Activated naive CD8-positive, alpha-beta T cell treated with anti-CD3 and anti-CD28 coated beads for 36 hours (primary cell): ENCODE measurements at regions not wholly inside any gene's neighbourhood (a gene's known extent, or its start where the extent isn't known, plus 50 kb on each side); places are given as distances from the start of the nearest gene placed in this dataset.
"Not testable (repeated sequence)": the region's sequence is repeated elsewhere in the genome, so short reads cannot be mapped to it uniquely, and the experiment has no call there.

Experiments used
- DNase-seq: peaks from one replicate; pipeline ENCODE4 v3.0.0; 2021
- H3K27ac Mint-ChIP-seq: one replicate; pipeline ENCODE4 v1.8.0; 2022; ENCODE audit warnings: mild to moderate bottlenecking, moderate library complexity, mixed read lengths
- H3K27me3 Mint-ChIP-seq: one replicate; pipeline ENCODE4 v1.8.0; 2022; ENCODE audit warnings: mild to moderate bottlenecking, mixed read lengths
- H3K36me3 Mint-ChIP-seq: one replicate; pipeline ENCODE4 v1.8.0; 2021; ENCODE audit warnings: mild to moderate bottlenecking, mixed read lengths
- H3K4me1 Mint-ChIP-seq: one replicate; pipeline ENCODE4 v1.8.0; 2021; ENCODE audit warnings: mixed read lengths
- H3K4me3 Mint-ChIP-seq: one replicate; pipeline ENCODE4 v1.8.0; 2022; ENCODE audit warnings: mild to moderate bottlenecking, moderate library complexity, mixed read lengths
- H3K9me3 Mint-ChIP-seq: one replicate; pipeline ENCODE4 v1.8.0; 2022; ENCODE audit warnings: mixed read lengths

- DNase-seq: no peak
- no peaks in the 10 kb centered on the region for H3K4me1 Mint-ChIP-seq
- H3K27ac Mint-ChIP-seq: no peak overlapping the region
- no peak overlapping the region for H3K4me3 Mint-ChIP-seq
- peaks cover 12% of the 10 kb centered on the region for H3K9me3 Mint-ChIP-seq
- no peaks in the 10 kb centered on the region for H3K36me3 Mint-ChIP-seq
- H3K27me3 Mint-ChIP-seq: no peaks in the 10 kb centered on the region
These were observed 251.8 kb downstream of the ZNF608 start for GRCh38 chr5:124494540-124495116.

GRCh38 chr5:124492444-124493224 lies 253.8 kb downstream of the ZNF608 start:
- H3K27me3 Mint-ChIP-seq: no peaks in the 10 kb centered on the region
- peaks cover 12% of the 10 kb centered on the region for H3K9me3 Mint-ChIP-seq
- H3K4me1 Mint-ChIP-seq: no peaks in the 10 kb centered on the region
- DNase-seq: no peak
- no peaks in the 10 kb centered on the region for H3K36me3 Mint-ChIP-seq
- no peak overlapping the region for H3K27ac Mint-ChIP-seq
- H3K4me3 Mint-ChIP-seq: no peak overlapping the region

- H3K27me3 Mint-ChIP-seq, H3K4me1 Mint-ChIP-seq, H3K27ac Mint-ChIP-seq, H3K36me3 Mint-ChIP-seq, H3K4me3 Mint-ChIP-seq, DNase-seq: not testable (repeated sequence)
- peaks cover 13% of the 10 kb centered on the region for H3K9me3 Mint-ChIP-seq
These were observed 256.1 kb downstream of the ZNF608 start for GRCh38 chr5:124490315-124490714.

- Mint-ChIP-seq H3K27ac (no peak overlapping the region), H3K4me3 (no peak overlapping the region), H3K36me3 (no peaks in the 10 kb centered on the region)
These were observed 265.0 kb downstream of the ZNF608 start for GRCh38 chr5:124481419-124481818.

GRCh38 chr5:124480964-124481363 lies 265.5 kb downstream of the ZNF608 start:
- H3K36me3 Mint-ChIP-seq: no peaks in the 10 kb centered on the region
- H3K4me3 Mint-ChIP-seq: no peak overlapping the region
- peaks cover 3% of the 10 kb centered on the region for H3K9me3 Mint-ChIP-seq
- H3K27ac Mint-ChIP-seq: no peak overlapping the region
- no peak for DNase-seq
- no peaks in the 10 kb centered on the region for H3K27me3 Mint-ChIP-seq
- no peaks in the 10 kb centered on the region for H3K4me1 Mint-ChIP-seq

More at GRCh38 chr5:124481419-124481818, 265.0 kb downstream of the ZNF608 start:
- Mint-ChIP-seq H3K9me3 (peaks cover 3% of the 10 kb centered on the region), H3K27me3 (no peaks in the 10 kb centered on the region), H3K4me1 (no peaks in the 10 kb centered on the region)
- no peak for DNase-seq

- DNase-seq: no peak
- Mint-ChIP-seq H3K27me3 (no peaks in the 10 kb centered on the region), H3K36me3 (no peaks in the 10 kb centered on the region), H3K27ac (no peak overlapping the region), H3K4me1 (no peaks in the 10 kb centered on the region), H3K4me3 (no peak overlapping the region), H3K9me3 (no peaks in the 10 kb centered on the region)
These were observed 266.4 kb downstream of the ZNF608 start for GRCh38 chr5:124480022-124480421.

- no peaks in the 10 kb centered on the region for H3K27me3 Mint-ChIP-seq
- H3K4me1 Mint-ChIP-seq: no peaks in the 10 kb centered on the region
- H3K9me3 Mint-ChIP-seq: no peaks in the 10 kb centered on the region
- DNase-seq: no peak
- no peaks in the 10 kb centered on the region for H3K36me3 Mint-ChIP-seq
- H3K27ac Mint-ChIP-seq: no peak overlapping the region
- no peak overlapping the region for H3K4me3 Mint-ChIP-seq
These were observed 268.2 kb downstream of the ZNF608 start for GRCh38 chr5:124478264-124478663.

GRCh38 chr5:124477577-124477976 lies 268.9 kb downstream of the ZNF608 start:
- H3K4me1 Mint-ChIP-seq: no peaks in the 10 kb centered on the region
- H3K4me3 Mint-ChIP-seq: no peak overlapping the region
- no peaks in the 10 kb centered on the region for H3K36me3 Mint-ChIP-seq
- no peaks in the 10 kb centered on the region for H3K27me3 Mint-ChIP-seq
- H3K27ac Mint-ChIP-seq: no peak overlapping the region
- DNase-seq: no peak
- no peaks in the 10 kb centered on the region for H3K9me3 Mint-ChIP-seq

- H3K27me3 Mint-ChIP-seq: no peaks in the 10 kb centered on the region
- no peaks in the 10 kb centered on the region for H3K36me3 Mint-ChIP-seq
- no peaks in the 10 kb centered on the region for H3K4me1 Mint-ChIP-seq
- DNase-seq: no peak
- no peaks in the 10 kb centered on the region for H3K9me3 Mint-ChIP-seq
- no peak overlapping the region for H3K4me3 Mint-ChIP-seq
- no peak overlapping the region for H3K27ac Mint-ChIP-seq
These were observed 269.4 kb downstream of the ZNF608 start for GRCh38 chr5:124477062-124477461.

- Mint-ChIP-seq H3K27ac (no peak overlapping the region), H3K9me3 (no peaks in the 10 kb centered on the region), H3K36me3 (no peaks in the 10 kb centered on the region), H3K4me1 (no peaks in the 10 kb centered on the region), H3K27me3 (no peaks in the 10 kb centered on the region), H3K4me3 (no peak overlapping the region)
- DNase-seq: no peak
These were observed 271.8 kb downstream of the ZNF608 start for GRCh38 chr5:124474528-124475215.

- Mint-ChIP-seq H3K27ac (no peak overlapping the region), H3K4me1 (no peaks in the 10 kb centered on the region), H3K4me3 (no peak overlapping the region), H3K36me3 (no peaks in the 10 kb centered on the region), H3K9me3 (no peaks in the 10 kb centered on the region), H3K27me3 (peaks cover 10% of the 10 kb centered on the region)
- DNase-seq: no peak
These were observed 277.6 kb downstream of the ZNF608 start for GRCh38 chr5:124468671-124469411.

GRCh38 chr5:124467745-124468144 lies 278.7 kb downstream of the ZNF608 start:
- Mint-ChIP-seq H3K9me3 (no peaks in the 10 kb centered on the region), H3K4me1 (no peaks in the 10 kb centered on the region), H3K36me3 (no peaks in the 10 kb centered on the region), H3K27ac (no peak overlapping the region), H3K27me3 (peaks cover 14% of the 10 kb centered on the region), H3K4me3 (no peak overlapping the region)
- DNase-seq: no peak

- H3K4me3 Mint-ChIP-seq: no peak overlapping the region
- no peaks in the 10 kb centered on the region for H3K36me3 Mint-ChIP-seq
- peaks cover 14% of the 10 kb centered on the region for H3K27me3 Mint-ChIP-seq
- no peaks in the 10 kb centered on the region for H3K4me1 Mint-ChIP-seq
- H3K9me3 Mint-ChIP-seq: no peaks in the 10 kb centered on the region
- no peak overlapping the region for H3K27ac Mint-ChIP-seq
- no peak for DNase-seq
These were observed 280.4 kb downstream of the ZNF608 start for GRCh38 chr5:124466011-124466410.

GRCh38 chr5:124463851-124464250 lies 282.6 kb downstream of the ZNF608 start:
- Mint-ChIP-seq H3K4me1 (no peaks in the 10 kb centered on the region), H3K9me3 (peaks cover 1% of the 10 kb centered on the region), H3K4me3 (no peak overlapping the region), H3K27me3 (peaks cover 17% of the 10 kb centered on the region), H3K36me3 (no peaks in the 10 kb centered on the region), H3K27ac (no peak overlapping the region)
- no peak for DNase-seq

- Mint-ChIP-seq H3K9me3 (peaks cover 1% of the 10 kb centered on the region), H3K27ac (no peak overlapping the region), H3K36me3 (no peaks in the 10 kb centered on the region), H3K27me3 (peaks cover 17% of the 10 kb centered on the region), H3K4me1 (peaks cover 1% of the 10 kb centered on the region), H3K4me3 (no peak overlapping the region)
- DNase-seq: no peak
These were observed 283.7 kb downstream of the ZNF608 start for GRCh38 chr5:124462751-124463150.
